SK-N-SH (cell line): ENCODE measurements at regions not wholly inside any gene's neighbourhood (a gene's known extent, or its start where the extent isn't known, plus 50 kb on each side); places are given as distances from the start of the nearest gene placed in this dataset.

Experiments
- CTCF ChIA-PET: fragments of 300-600, 350-600 bp; formaldehyde crosslinking; extraction: SDS; loops from one replicate; lab custom pipeline; 2021; lab: Yijun Ruan, JAX
- POLR2A ChIA-PET: fragments of 350-600 bp; sonication (Branson Sonifier 250); formaldehyde crosslinking; extraction: SDS; loops from one replicate; lab custom pipeline; 2020; ENCODE audit warnings: antibody characterized with exemption, inconsistent platforms; lab: Yijun Ruan, JAX
- DNase-seq: peaks from one replicate; pipeline ENCODE4 v3.0.0; 2012
- H2AFZ ChIP-seq: fragments of 200-600 bp; sonication (generic); 2 replicates; pipeline ENCODE4 v1.8.1; 2016; ENCODE audit warnings: antibody characterized with exemption, mild to moderate bottlenecking, low read depth
- H3F3A ChIP-seq: fragments of 200-600 bp; sonication (generic); replicated peaks from 2 replicates; pipeline ENCODE3; 2016; ENCODE audit warnings: antibody characterized with exemption, mild to moderate bottlenecking; ENCODE audit not compliant: insufficient read depth
- H3K27ac ChIP-seq, 2 experiments: fragments of 200-500 bp in 1 of 2; fragments of 200-600 bp in 1 of 2; sonication (Bioruptor generic) in 1 of 2; sonication (generic), shearing (Covaris generic) in 1 of 2; 2 replicates each; pipeline versions ENCODE4 v1.5.1 to v1.6.1; 2014 to 2016; ENCODE audit warnings: low read depth in 2 of 2, inconsistent platforms in 1 of 2, low read length in 1 of 2, mild to moderate bottlenecking in 1 of 2, mixed read lengths in 1 of 2
- H3K27me3 ChIP-seq: fragments of 200-600 bp; sonication (generic), shearing (Covaris generic); 2 replicates; pipeline ENCODE4 v1.6.1; 2016; ENCODE audit warnings: mixed run types; ENCODE audit not compliant: insufficient read depth
- H3K36me3 ChIP-seq, 2 experiments: fragments of 200-500 bp in 1 of 2; fragments of 200-600 bp in 1 of 2; sonication (Bioruptor generic) in 1 of 2; sonication (generic) in 1 of 2; replicated peaks in 1 of 2; 2 replicates each; pipeline versions ENCODE3 to v1.5.1; 2014 to 2016; ENCODE audit warnings: low read length in 1 of 2, mild to moderate bottlenecking in 1 of 2; ENCODE audit not compliant: insufficient read depth in 2 of 2, control insufficient read depth in 1 of 2
- H3K4me1 ChIP-seq, 2 experiments: fragments of 200-500 bp in 1 of 2; fragments of 200-600 bp in 1 of 2; sonication (Bioruptor generic) in 1 of 2; sonication (generic), shearing (Covaris generic) in 1 of 2; 2 replicates each; pipeline versions ENCODE4 v1.5.1 to v1.6.1; 2014 to 2016; ENCODE audit warnings: low read depth in 1 of 2, low read length in 1 of 2, mixed run types in 1 of 2; ENCODE audit not compliant: insufficient read depth in 2 of 2, control insufficient read depth in 1 of 2
- H3K4me2 ChIP-seq: fragments of 200-600 bp; sonication (generic), shearing (Covaris generic); 2 replicates; pipeline ENCODE4 v1.6.1; 2017; ENCODE audit warnings: mixed run types
- H3K4me3 ChIP-seq, 2 experiments: fragments of 200-500 bp in 1 of 2; fragments of 200-600 bp in 1 of 2; sonication (Bioruptor generic) in 1 of 2; sonication (generic), shearing (Covaris generic) in 1 of 2; 2 replicates each; pipeline versions ENCODE4 v1.5.1 to v1.8.1; 2014 to 2016; ENCODE audit warnings: low read depth in 2 of 2, inconsistent platforms in 1 of 2, low read length in 1 of 2, mild to moderate bottlenecking in 1 of 2, mixed read lengths in 1 of 2, moderate library complexity in 1 of 2
- H3K79me2 ChIP-seq: fragments of 200-600 bp; sonication (generic); 2 replicates; pipeline ENCODE4 v1.8.1; 2017; ENCODE audit warnings: mild to moderate bottlenecking; ENCODE audit not compliant: insufficient read depth
- H3K9ac ChIP-seq: fragments of 200-600 bp; sonication (generic); 2 replicates; pipeline ENCODE4 v1.6.1; 2017; ENCODE audit warnings: mixed run types
- H3K9me2 ChIP-seq: fragments of 200-600 bp; sonication (generic); 2 replicates; pipeline ENCODE4 v1.6.1; 2017; ENCODE audit warnings: mixed run types
- H3K9me3 ChIP-seq: fragments of 200-600 bp; sonication (generic); 2 replicates; pipeline ENCODE4 v1.6.1; 2017; ENCODE audit warnings: mixed run types, mild to moderate bottlenecking, moderate library complexity
- H4K20me1 ChIP-seq: fragments of 200-600 bp; sonication (generic); 2 replicates; pipeline ENCODE4 v1.6.1; 2017; ENCODE audit warnings: mild to moderate bottlenecking, mixed run types; ENCODE audit not compliant: insufficient read depth
- EP300 ChIP-seq, 2 experiments: IDR thresholded peaks; 2 replicates each; pipeline versions ENCODE4 v1.4.0 to v1.6.1; 2012; ENCODE audit warnings: borderline replicate concordance in 1 of 2, low read depth in 1 of 2, low read length in 1 of 2
- FOSL2 ChIP-seq: IDR thresholded peaks from 2 replicates; pipeline ENCODE4 v1.4.0; 2012; ENCODE audit warnings: low read depth, mild to moderate bottlenecking, moderate library complexity, borderline replicate concordance
- FOXJ3 ChIP-seq: sonication (generic); formaldehyde crosslinking; IDR thresholded peaks from 2 replicates; pipeline ENCODE4 v1.5.1; 2020; ENCODE audit warnings: mild to moderate bottlenecking, missing genetic modification reagents
- FOXM1 ChIP-seq: IDR thresholded peaks from 2 replicates; pipeline ENCODE4 v1.4.0; 2012; ENCODE audit warnings: low read depth, mild to moderate bottlenecking
- GATA2 ChIP-seq: sonication (generic); formaldehyde crosslinking; IDR thresholded peaks from 2 replicates; pipeline ENCODE4 v1.5.0; 2020; ENCODE audit warnings: mild to moderate bottlenecking, missing genetic modification reagents
- MAX ChIP-seq: IDR thresholded peaks from 2 replicates; pipeline ENCODE4 v1.4.0; 2012; ENCODE audit warnings: low read depth
- MEF2A ChIP-seq: IDR thresholded peaks from 2 replicates; pipeline ENCODE4 v1.4.0; 2012; ENCODE audit warnings: low read depth, borderline replicate concordance
- NFIC ChIP-seq: IDR thresholded peaks from 2 replicates; pipeline ENCODE4 v1.4.0; 2012; ENCODE audit warnings: borderline replicate concordance
- RAD21 ChIP-seq: IDR thresholded peaks from 2 replicates; pipeline ENCODE4 v1.6.1; 2012; ENCODE audit warnings: mild to moderate bottlenecking, low read length
- RFX5 ChIP-seq: IDR thresholded peaks from 2 replicates; pipeline ENCODE4 v1.6.1; 2012; ENCODE audit warnings: mild to moderate bottlenecking, improper control_type of control experiment, low read length
- RXRA ChIP-seq: IDR thresholded peaks from 2 replicates; pipeline ENCODE4 v1.4.0; 2012; ENCODE audit warnings: low read depth, mild to moderate bottlenecking, borderline replicate concordance
- SMC3 ChIP-seq: IDR thresholded peaks from 2 replicates; pipeline ENCODE4 v1.6.1; 2012; ENCODE audit warnings: low read depth, low read length, improper control_type of control experiment
- TAF1 ChIP-seq: IDR thresholded peaks from 2 replicates; pipeline ENCODE4 v1.6.1; 2012; ENCODE audit warnings: low read depth, mild to moderate bottlenecking, low read length, moderate library complexity, borderline replicate concordance
- TCF12 ChIP-seq: IDR thresholded peaks from 2 replicates; pipeline ENCODE4 v1.4.0; 2012
- TEAD4 ChIP-seq: IDR thresholded peaks from 2 replicates; pipeline ENCODE4 v1.4.0; 2012; ENCODE audit warnings: mild to moderate bottlenecking, borderline replicate concordance; ENCODE audit not compliant: insufficient read depth
- USF2 ChIP-seq: fragments of 150-350 bp; IDR thresholded peaks from 2 replicates; pipeline ENCODE4 v1.6.1; 2017; ENCODE audit warnings: antibody characterized with exemption, low read length, low read depth, borderline replicate concordance
- ZBTB33 ChIP-seq: IDR thresholded peaks from 2 replicates; pipeline ENCODE4 v1.4.0; 2012; ENCODE audit warnings: low read depth, borderline replicate concordance
- WGBS: methylation state at CpG from one replicate; pipeline ENCODE4 v1.1.6; 2017; ENCODE audit warnings: low lambda C conversion rate; 5-methylcytosine and 5-hydroxymethylcytosine counted together
- TF ChIP-seq, protein P1 (sequence below): IDR thresholded peaks from 2 replicates; pipeline ENCODE4; 2012
- TF ChIP-seq, protein P2 (sequence below): IDR thresholded peaks from 2 replicates; pipeline ENCODE4 v1.6.1; 2012; ENCODE audit warnings: mild to moderate bottlenecking, low read depth, low read length, moderate library complexity

DNA sequence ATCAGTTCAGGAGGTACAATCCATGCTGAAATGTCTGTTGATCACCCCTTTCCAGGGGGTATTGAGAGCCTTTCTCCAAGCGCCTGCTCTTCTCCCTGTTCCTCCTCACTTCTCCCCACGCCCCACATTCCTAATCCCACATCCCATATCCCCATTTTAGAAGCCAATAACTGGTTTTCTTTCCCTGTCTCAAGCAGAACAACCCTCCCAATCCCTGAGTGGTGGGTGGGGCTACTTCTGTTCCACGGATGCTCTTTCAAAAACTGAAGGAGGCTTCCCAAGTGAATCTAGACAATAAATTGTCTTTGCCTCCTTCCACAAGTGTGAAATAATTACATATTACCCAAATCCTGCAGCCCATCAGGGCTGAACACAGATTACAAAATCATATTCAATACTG is 77.0 kb upstream of the SEMA6A start:
- no peaks in the 10 kb centered on the region for H3K9me3 ChIP-seq
- no peak overlapping the region for H3K9ac ChIP-seq
- no peaks in the 10 kb centered on the region for H3F3A ChIP-seq
- POLR2A ChIA-PET, result no interaction called here
- peaks cover 0 to 18% of the 10 kb centered on the region in 2 experiments; a peak in 1 of 4 replicates for H3K4me1 ChIP-seq
- H3K27ac ChIP-seq, result no peak overlapping the region
- H3K36me3 ChIP-seq, result no peaks in the 10 kb centered on the region
- H3K4me2 ChIP-seq, result no peak overlapping the region
- no peaks in the 10 kb centered on the region for H4K20me1 ChIP-seq
- H3K4me3 ChIP-seq, result no peak overlapping the region
- CTCF ChIA-PET, result no interaction called here
- WGBS, result 39% methylated on average over 3 of the region's 3 CpGs
- no peaks in the 10 kb centered on the region for H3K9me2 ChIP-seq
- H2AFZ ChIP-seq, result no peak overlapping the region
- no peaks in the 10 kb centered on the region for H3K27me3 ChIP-seq
- no peak for TF ChIP-seq EP300 (IDR thresholded peaks at IDR 0.05; ENCODE audit: borderline replicate concordance in 1 of 2, low read depth in 1 of 2, low read length in 1 of 2)
- no peak for TF ChIP-seq TEAD4
- no peak for TF ChIP-seq USF2
- TF ChIP-seq RAD21, result no peak
- TF ChIP-seq, protein P1, sequence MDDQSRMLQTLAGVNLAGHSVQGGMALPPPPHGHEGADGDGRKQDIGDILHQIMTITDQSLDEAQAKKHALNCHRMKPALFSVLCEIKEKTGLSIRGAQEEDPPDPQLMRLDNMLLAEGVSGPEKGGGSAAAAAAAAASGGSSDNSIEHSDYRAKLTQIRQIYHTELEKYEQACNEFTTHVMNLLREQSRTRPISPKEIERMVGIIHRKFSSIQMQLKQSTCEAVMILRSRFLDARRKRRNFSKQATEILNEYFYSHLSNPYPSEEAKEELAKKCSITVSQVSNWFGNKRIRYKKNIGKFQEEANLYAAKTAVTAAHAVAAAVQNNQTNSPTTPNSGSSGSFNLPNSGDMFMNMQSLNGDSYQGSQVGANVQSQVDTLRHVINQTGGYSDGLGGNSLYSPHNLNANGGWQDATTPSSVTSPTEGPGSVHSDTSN, result no peak
- no peak for TF ChIP-seq TAF1
- TF ChIP-seq RXRA, result no peak
- TF ChIP-seq MEF2A, result no peak
- TF ChIP-seq NFIC, result no peak
- TF ChIP-seq, protein P2, sequence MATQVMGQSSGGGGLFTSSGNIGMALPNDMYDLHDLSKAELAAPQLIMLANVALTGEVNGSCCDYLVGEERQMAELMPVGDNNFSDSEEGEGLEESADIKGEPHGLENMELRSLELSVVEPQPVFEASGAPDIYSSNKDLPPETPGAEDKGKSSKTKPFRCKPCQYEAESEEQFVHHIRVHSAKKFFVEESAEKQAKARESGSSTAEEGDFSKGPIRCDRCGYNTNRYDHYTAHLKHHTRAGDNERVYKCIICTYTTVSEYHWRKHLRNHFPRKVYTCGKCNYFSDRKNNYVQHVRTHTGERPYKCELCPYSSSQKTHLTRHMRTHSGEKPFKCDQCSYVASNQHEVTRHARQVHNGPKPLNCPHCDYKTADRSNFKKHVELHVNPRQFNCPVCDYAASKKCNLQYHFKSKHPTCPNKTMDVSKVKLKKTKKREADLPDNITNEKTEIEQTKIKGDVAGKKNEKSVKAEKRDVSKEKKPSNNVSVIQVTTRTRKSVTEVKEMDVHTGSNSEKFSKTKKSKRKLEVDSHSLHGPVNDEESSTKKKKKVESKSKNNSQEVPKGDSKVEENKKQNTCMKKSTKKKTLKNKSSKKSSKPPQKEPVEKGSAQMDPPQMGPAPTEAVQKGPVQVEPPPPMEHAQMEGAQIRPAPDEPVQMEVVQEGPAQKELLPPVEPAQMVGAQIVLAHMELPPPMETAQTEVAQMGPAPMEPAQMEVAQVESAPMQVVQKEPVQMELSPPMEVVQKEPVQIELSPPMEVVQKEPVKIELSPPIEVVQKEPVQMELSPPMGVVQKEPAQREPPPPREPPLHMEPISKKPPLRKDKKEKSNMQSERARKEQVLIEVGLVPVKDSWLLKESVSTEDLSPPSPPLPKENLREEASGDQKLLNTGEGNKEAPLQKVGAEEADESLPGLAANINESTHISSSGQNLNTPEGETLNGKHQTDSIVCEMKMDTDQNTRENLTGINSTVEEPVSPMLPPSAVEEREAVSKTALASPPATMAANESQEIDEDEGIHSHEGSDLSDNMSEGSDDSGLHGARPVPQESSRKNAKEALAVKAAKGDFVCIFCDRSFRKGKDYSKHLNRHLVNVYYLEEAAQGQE, result no peak
- no peak for TF ChIP-seq ZBTB33
- no peak for TF ChIP-seq FOXJ3
- no peak for TF ChIP-seq TCF12
- no peak for TF ChIP-seq FOXM1
- no peak for TF ChIP-seq RFX5
- no peak for TF ChIP-seq SMC3
- TF ChIP-seq MAX, result no peak
- no peak for TF ChIP-seq FOSL2
- no peak for TF ChIP-seq GATA2
- TF ChIP-seq, all 33 proteins: peak for 0
- no peak for DNase-seq
- no peaks in the 10 kb centered on the region for H3K79me2 ChIP-seq
